B cell (primary cell): ENCODE measurements at regions not wholly inside any gene's neighbourhood (a gene's known extent, or its start where the extent isn't known, plus 50 kb on each side); places are given as distances from the start of the nearest gene placed in this dataset.

ENCODE experiments used
- ATAC-seq: fragments of 200-7000 bp; cut with Tn5 transposase; one replicate; pipeline ENCODE4 v1.10.0; 2021; ENCODE audit warnings: low read depth, mild to moderate bottlenecking, moderate number of reproducible peaks, moderate library complexity
- CTCF ChIA-PET: fragments of 350-600 bp; sonication (Branson Sonifier 250); formaldehyde crosslinking; loops from one replicate; lab custom pipeline; 2021; ENCODE audit warnings: antibody characterized with exemption, inconsistent platforms; lab: Charles Lee
- POLR2A ChIA-PET: fragments of 350-600 bp; sonication (Branson Sonifier 250); formaldehyde crosslinking; loops from one replicate; lab custom pipeline; 2021; ENCODE audit warnings: antibody characterized with exemption; lab: Charles Lee
- DNase-seq: peaks from one replicate; pipeline ENCODE4 v3.0.0; 2013
- H2AFZ ChIP-seq: 2 replicates; pipeline ENCODE4 v1.6.1; 2012; ENCODE audit warnings: mild to moderate bottlenecking, low read depth, low read length; ENCODE audit not compliant: insufficient read depth, poor library complexity, severe bottlenecking
- H3K27ac ChIP-seq, 2 donors: 1 replicate in 1 of 2; 2 replicates in 1 of 2; pipeline ENCODE4 v1.5.1; 2012 to 2013; ENCODE audit warnings: low read length in 2 of 2, mild to moderate bottlenecking in 2 of 2, moderate library complexity in 1 of 2
- H3K27me3 ChIP-seq, 4 experiments: fragments of 200-600 bp in 1 of 4; sonication (generic) in 1 of 4; replicated peaks in 1 of 4; 1 replicate in 2 of 4; 2 replicates in 2 of 4; pipeline versions ENCODE4 v1.6.1 to v1.7.0; 2013 to 2016; ENCODE audit warnings: low read length in 3 of 4, mild to moderate bottlenecking in 2 of 4, mixed read lengths in 1 of 4, moderate library complexity in 1 of 4; ENCODE audit not compliant: insufficient read depth in 4 of 4, control insufficient read depth in 3 of 4; ENCODE audit errors: control extremely low read depth in 1 of 4
- H3K36me3 ChIP-seq, 2 experiments: replicated peaks in 1 of 2; 1 replicate in 1 of 2; 2 replicates in 1 of 2; pipeline versions ENCODE4 v1.6.1 to v1.7.1; 2013; ENCODE audit warnings: low read length in 1 of 2; ENCODE audit not compliant: insufficient read depth in 2 of 2, control insufficient read depth in 1 of 2; ENCODE audit errors: control extremely low read depth in 1 of 2, extremely low read depth in 1 of 2
- H3K4me1 ChIP-seq, 2 donors: fragments of 200-600 bp in 1 of 2; sonication (generic) in 1 of 2; 1 replicate in 1 of 2; 2 replicates in 1 of 2; pipeline versions ENCODE4 v1.5.1 to v1.6.1; 2013 to 2017; ENCODE audit warnings: low read length in 2 of 2; ENCODE audit not compliant: control insufficient read depth in 2 of 2, insufficient read depth in 2 of 2
- H3K4me2 ChIP-seq: replicated peaks from 2 replicates; pipeline ENCODE3; 2012; ENCODE audit warnings: mild to moderate bottlenecking, low read depth, low read length; ENCODE audit not compliant: poor library complexity, severe bottlenecking
- H3K4me3 ChIP-seq, 5 experiments: fragments of 200-600 bp in 1 of 5; sonication (generic) in 1 of 5; 1 replicate in 3 of 5; 2 replicates in 2 of 5; pipeline versions ENCODE4 v1.5.1 to v1.7.0; 2011 to 2016; ENCODE audit warnings: low read length in 4 of 5, mild to moderate bottlenecking in 4 of 5, low read depth in 2 of 5, control low read depth in 1 of 5, moderate library complexity in 1 of 5; ENCODE audit not compliant: insufficient read depth in 1 of 5; ENCODE audit errors: control extremely low read depth in 1 of 5, extremely low read depth in 1 of 5
- H3K79me2 ChIP-seq: fragments of 200-600 bp; sonication (generic); one replicate; pipeline ENCODE4 v1.6.0; 2016; ENCODE audit warnings: low read length; ENCODE audit not compliant: control insufficient read depth, insufficient read depth
- H3K9ac ChIP-seq: fragments of 200-600 bp; sonication (generic); 2 replicates; pipeline ENCODE4 v1.6.1; 2017; ENCODE audit warnings: mild to moderate bottlenecking, low read length, moderate library complexity
- H3K9me3 ChIP-seq, 3 donors: one replicate each; pipeline versions ENCODE4 v1.6.1 to v1.7.1; 2013; ENCODE audit warnings: low read length in 2 of 3; ENCODE audit not compliant: control insufficient read depth in 2 of 3, insufficient read depth in 1 of 3; ENCODE audit errors: control extremely low read depth in 1 of 3
- H4K20me1 ChIP-seq: 2 replicates; pipeline ENCODE4 v1.6.0; 2012; ENCODE audit warnings: mild to moderate bottlenecking, low read length; ENCODE audit not compliant: insufficient read depth, control insufficient read depth, poor library complexity, severe bottlenecking
- H3K27ac Mint-ChIP-seq: one replicate; pipeline ENCODE4 v1.8.0; 2021; ENCODE audit warnings: mixed read lengths
- H3K27me3 Mint-ChIP-seq: one replicate; pipeline ENCODE4 v1.8.0; 2021; ENCODE audit warnings: mixed read lengths
- H3K4me1 Mint-ChIP-seq: one replicate; pipeline ENCODE4 v1.8.0; 2021; ENCODE audit warnings: mixed read lengths
- H3K4me3 Mint-ChIP-seq: one replicate; pipeline ENCODE4 v1.8.0; 2021; ENCODE audit warnings: mixed read lengths
- H3K9me3 Mint-ChIP-seq: one replicate; pipeline ENCODE4 v1.8.0; 2022; ENCODE audit warnings: mixed read lengths; ENCODE audit not compliant: insufficient read depth
- CTCF ChIP-seq: fragments of 200-600 bp; IDR thresholded peaks from one replicate; pipeline ENCODE4 v1.8.0; 2022; ENCODE audit warnings: antibody characterized with exemption, mild to moderate bottlenecking
- EZH2 ChIP-seq: IDR thresholded peaks from 2 replicates; pipeline ENCODE4 v1.6.1; 2012; ENCODE audit warnings: borderline replicate concordance, low read depth, mild to moderate bottlenecking, moderate library complexity, low read length; ENCODE audit not compliant: insufficient read depth, poor library complexity, severe bottlenecking
- WGBS: methylation state at CpG from one replicate; pipeline ENCODE4 v1.1.5; 2013; ENCODE audit warnings: missing lambda C conversion rate; ENCODE audit not compliant: insufficient coverage; 5-methylcytosine and 5-hydroxymethylcytosine counted together
- intact Hi-C: fragments of 100-400 bp; cut with micrococcal nuclease; formaldehyde crosslinking; loops from one replicate; pipeline ENCODE4 v1.10.0; 2022

- no peak overlapping the region for H2AFZ ChIP-seq
- no peak overlapping the region for H3K4me3 ChIP-seq
- Mint-ChIP-seq H3K4me3 (no peak overlapping the region), H3K27me3 (peaks cover 20% of the 10 kb centered on the region), H3K4me1 (no peaks in the 10 kb centered on the region), H3K27ac (no peak overlapping the region), H3K9me3 (no peaks in the 10 kb centered on the region)
- H3K4me1 ChIP-seq, result no peaks in the 10 kb centered on the region
- DNase-seq, result no peak
- no peak overlapping the region for H3K27ac ChIP-seq
- no peaks in the 10 kb centered on the region for H3K36me3 ChIP-seq
- ChIA-PET POLR2A (no interaction called here), CTCF (no interaction called here)
- H3K27me3 ChIP-seq, result peaks cover 0 to 2% (median under 1%) of the 10 kb centered on the region in 4 experiments
- H4K20me1 ChIP-seq, result no peaks in the 10 kb centered on the region
- H3K9ac ChIP-seq, result no peak overlapping the region
- ATAC-seq, result no peak
- no CpG with 5 or more reads among the region's 2 CpGs for WGBS
- no peak overlapping the region for H3K4me2 ChIP-seq
- intact Hi-C loops, result no loop called here
- H3K79me2 ChIP-seq, result no peaks in the 10 kb centered on the region
- H3K9me3 ChIP-seq, result no peaks in the 10 kb centered on the region
- no peak for TF ChIP-seq EZH2
- TF ChIP-seq CTCF, result no peak
Observed at GRCh38 chr1:222123111-222123510, 381.2 kb upstream of the DUSP10 start.

- Histone ChIP-seq H3K27me3 (peaks cover 0 to 12% (median 4%) of the 10 kb centered on the region in 4 experiments), H3K4me1 (no peaks in the 10 kb centered on the region), H3K9ac (no peak overlapping the region), H3K27ac (no peak overlapping the region), H3K9me3 (no peaks in the 10 kb centered on the region), H3K79me2 (no peaks in the 10 kb centered on the region), H4K20me1 (no peaks in the 10 kb centered on the region), H2AFZ (no peak overlapping the region), H3K36me3 (no peaks in the 10 kb centered on the region), H3K4me3 (no peak overlapping the region), H3K4me2 (no peak overlapping the region)
- no peaks in the 10 kb centered on the region for H3K4me1 Mint-ChIP-seq
- TF ChIP-seq CTCF, result no peak
- TF ChIP-seq EZH2, result no peak
- CTCF ChIA-PET, result no interaction called here
- no CpG with 5 or more reads among the region's 2 CpGs for WGBS
- H3K4me3 Mint-ChIP-seq, result no peak overlapping the region
- H3K9me3 Mint-ChIP-seq, result no peaks in the 10 kb centered on the region
- no peak overlapping the region for H3K27ac Mint-ChIP-seq
- peaks cover 36% of the 10 kb centered on the region for H3K27me3 Mint-ChIP-seq
- intact Hi-C loops, result no loop called here
- ATAC-seq (no peak), DNase-seq (no peak)
- POLR2A ChIA-PET, result no interaction called here
Observed at GRCh38 chr1:222117809-222118208, 375.9 kb upstream of the DUSP10 start.
